SJSA1 (cell line): ENCODE measurements at regions not wholly inside any gene's neighbourhood (a gene's known extent, or its start where the extent isn't known, plus 50 kb on each side); places are given as distances from the start of the nearest gene placed in this dataset.

Source experiments
- DNase-seq, 2 experiments: peaks; one replicate each; pipeline ENCODE4 v3.0.0-alpha.2; 2015 to 2020; ENCODE audit warnings: low spot score in 2 of 2, low read depth in 1 of 2
- H3K27ac ChIP-seq: fragments of 250-450 bp; sonication (Bioruptor Pico); 2 replicates; pipeline ENCODE4 v1.5.1; 2020; ENCODE audit warnings: mild to moderate bottlenecking, moderate library complexity
- H3K27me3 ChIP-seq: fragments of 250-450 bp; sonication (Bioruptor Pico); replicated peaks from 2 replicates; pipeline ENCODE4 v1.5.1; 2020; ENCODE audit warnings: mild to moderate bottlenecking, moderate library complexity
- H3K36me3 ChIP-seq: fragments of 250-450 bp; sonication (Bioruptor Pico); 2 replicates; pipeline ENCODE4 v1.5.1; 2020; ENCODE audit warnings: mild to moderate bottlenecking
- H3K4me1 ChIP-seq: fragments of 250-450 bp; sonication (Bioruptor Pico); replicated peaks from 2 replicates; pipeline ENCODE4 v1.6.1; 2021; ENCODE audit warnings: mild to moderate bottlenecking
- H3K4me3 ChIP-seq: fragments of 250-450 bp; sonication (Bioruptor Pico); 2 replicates; pipeline ENCODE4 v1.5.1; 2020; ENCODE audit warnings: mild to moderate bottlenecking
- H3K9me3 ChIP-seq: fragments of 250-450 bp; sonication (Bioruptor Pico); replicated peaks from 2 replicates; pipeline ENCODE4 v1.5.1; 2020; ENCODE audit warnings: mild to moderate bottlenecking

DNA sequence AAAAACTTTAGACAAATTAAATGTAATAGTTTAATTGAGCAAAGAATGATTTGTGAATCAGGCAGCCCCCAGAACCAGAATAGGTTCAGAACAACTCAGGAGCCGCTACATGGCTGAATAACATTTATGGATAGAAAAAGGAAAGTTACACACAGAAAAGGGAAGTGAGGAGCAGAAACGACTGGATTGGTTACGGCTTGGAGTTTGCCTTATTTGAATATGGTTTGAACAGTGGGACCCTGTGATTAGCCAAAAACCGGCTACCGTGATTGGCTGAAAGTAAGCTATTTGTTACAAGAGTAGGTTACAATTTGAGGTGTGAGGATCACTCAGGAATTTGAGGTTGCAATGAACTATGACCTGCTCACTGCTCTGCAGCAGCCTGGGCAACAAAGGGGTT, 1139.8 kb downstream of the CDH11 start:
- Histone ChIP-seq H3K27ac (no peak overlapping the region), H3K4me1 (no peaks in the 10 kb centered on the region), H3K27me3 (no peaks in the 10 kb centered on the region), H3K4me3 (no peak overlapping the region), H3K36me3 (no peaks in the 10 kb centered on the region), H3K9me3 (no peaks in the 10 kb centered on the region)
- DNase-seq = no peak

DNA sequence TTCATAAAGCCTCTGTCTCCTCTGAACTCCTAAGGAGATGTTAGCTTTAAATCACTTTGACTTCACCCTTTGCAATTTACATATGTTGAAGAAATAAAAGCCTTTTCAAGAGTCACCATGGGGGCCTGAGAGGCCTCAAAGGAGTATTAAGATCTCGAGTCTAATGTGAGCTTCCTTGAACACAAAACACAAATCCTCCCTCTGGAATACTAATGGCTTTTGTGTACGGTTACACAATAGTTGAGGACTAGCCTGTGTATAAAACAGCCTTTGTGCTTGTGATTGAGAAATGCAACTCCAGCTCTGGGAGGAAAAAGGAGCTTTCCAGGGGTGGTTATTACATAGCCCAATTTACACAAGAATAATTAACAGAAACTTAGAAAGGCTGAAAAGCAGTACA, 1140.2 kb downstream of the CDH11 start:
- Histone ChIP-seq H3K27ac (no peak overlapping the region), H3K36me3 (no peaks in the 10 kb centered on the region), H3K27me3 (no peaks in the 10 kb centered on the region), H3K4me1 (no peaks in the 10 kb centered on the region), H3K4me3 (no peak overlapping the region), H3K9me3 (no peaks in the 10 kb centered on the region)
- no peak for DNase-seq

DNA sequence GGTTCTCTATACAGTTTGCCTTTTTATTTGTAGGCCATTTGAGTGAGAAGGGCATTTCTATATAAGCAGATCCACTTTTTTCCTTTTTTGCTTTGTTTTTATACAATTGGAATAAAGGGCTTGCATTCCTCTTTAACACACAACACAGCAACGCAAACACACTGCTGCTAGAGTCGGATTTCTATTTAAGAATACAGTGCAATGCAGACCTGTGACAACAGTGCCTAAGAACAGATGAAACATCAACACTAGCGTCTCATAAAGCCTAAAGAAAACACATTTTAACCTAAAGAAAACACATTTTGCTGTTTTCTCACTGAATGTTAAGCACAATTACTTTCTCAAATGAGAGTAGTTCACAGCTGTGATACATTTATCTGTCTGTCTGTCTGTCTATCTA, 1141.1 kb downstream of the CDH11 start:
- H3K4me1 ChIP-seq = no peaks in the 10 kb centered on the region

DNA sequence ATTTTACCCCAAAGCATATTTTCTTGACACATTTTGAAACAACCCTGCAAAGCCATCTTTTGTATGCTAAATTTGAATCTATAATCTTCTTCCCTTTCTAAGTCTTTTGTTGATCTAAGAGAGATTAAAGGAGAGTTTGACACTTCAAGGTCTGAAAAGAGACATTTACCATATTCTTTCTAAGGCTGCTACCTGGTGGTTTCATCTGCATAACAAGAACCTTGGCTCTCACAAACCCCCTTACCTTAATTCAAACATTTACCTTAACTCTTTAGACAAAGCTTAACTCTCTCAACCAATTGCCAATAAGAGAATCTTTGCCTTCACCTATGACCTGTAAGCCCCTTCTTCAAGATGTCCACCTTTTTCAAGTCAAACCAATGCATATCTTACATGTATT, 1143.6 kb downstream of the CDH11 start:
- no peak for DNase-seq
- H3K36me3 ChIP-seq = no peaks in the 10 kb centered on the region
- no peaks in the 10 kb centered on the region for H3K9me3 ChIP-seq
- H3K27ac ChIP-seq = no peak overlapping the region
- no peak overlapping the region for H3K4me3 ChIP-seq
- H3K4me1 ChIP-seq = no peaks in the 10 kb centered on the region
- no peaks in the 10 kb centered on the region for H3K27me3 ChIP-seq

More for the DNA sequence above, 1141.1 kb downstream of the CDH11 start:
- H3K27me3 ChIP-seq = no peaks in the 10 kb centered on the region
- no peak overlapping the region for H3K4me3 ChIP-seq
- DNase-seq = no peak
- no peaks in the 10 kb centered on the region for H3K9me3 ChIP-seq
- H3K27ac ChIP-seq = no peak overlapping the region
- H3K36me3 ChIP-seq = no peaks in the 10 kb centered on the region

DNA sequence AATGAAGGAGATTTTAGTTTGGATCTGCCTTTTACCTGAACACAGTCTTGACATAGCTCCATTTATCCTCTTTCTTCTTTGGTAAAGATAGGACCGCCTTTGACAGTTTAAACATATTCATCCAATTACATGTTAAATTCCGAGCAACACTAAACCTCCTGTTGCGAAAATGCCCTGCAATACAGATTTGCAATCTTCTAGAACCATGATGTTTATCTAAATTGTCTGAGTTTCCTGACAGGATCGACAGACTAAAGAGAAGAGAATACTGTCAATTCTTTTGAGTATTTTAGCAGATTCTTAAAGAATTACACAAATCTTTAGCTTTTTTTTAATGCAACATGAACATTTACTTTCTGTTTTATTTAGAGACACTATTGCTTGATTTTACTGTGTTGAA, 1145.5 kb downstream of the CDH11 start:
- Histone ChIP-seq H3K4me3 (no peak overlapping the region), H3K9me3 (no peaks in the 10 kb centered on the region), H3K4me1 (no peaks in the 10 kb centered on the region), H3K27ac (no peak overlapping the region), H3K27me3 (no peaks in the 10 kb centered on the region), H3K36me3 (no peaks in the 10 kb centered on the region)
- DNase-seq = no peak

DNA sequence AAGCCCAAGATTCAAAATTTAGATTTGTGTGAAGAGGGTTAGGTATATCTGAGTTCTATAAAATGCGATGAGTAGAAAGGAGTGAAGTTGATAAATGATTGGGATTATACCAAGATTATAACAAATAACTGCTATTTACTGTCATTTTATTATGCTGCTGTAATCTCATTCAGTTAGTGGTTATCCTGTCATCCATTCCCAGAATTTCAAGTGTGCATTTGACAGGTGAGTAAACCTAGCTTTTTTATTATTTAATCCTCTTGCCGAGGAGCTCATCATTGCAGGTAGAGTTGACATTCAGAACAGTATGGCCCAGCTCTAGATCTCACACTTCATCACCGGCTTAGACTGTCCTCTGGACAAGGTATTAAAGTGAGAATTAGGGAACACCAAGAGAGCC, 1146.2 kb downstream of the CDH11 start:
- Histone ChIP-seq H3K9me3 (no peaks in the 10 kb centered on the region), H3K36me3 (no peaks in the 10 kb centered on the region), H3K4me3 (no peak overlapping the region), H3K4me1 (no peaks in the 10 kb centered on the region), H3K27me3 (no peaks in the 10 kb centered on the region), H3K27ac (no peak overlapping the region)
- DNase-seq = no peak

DNA sequence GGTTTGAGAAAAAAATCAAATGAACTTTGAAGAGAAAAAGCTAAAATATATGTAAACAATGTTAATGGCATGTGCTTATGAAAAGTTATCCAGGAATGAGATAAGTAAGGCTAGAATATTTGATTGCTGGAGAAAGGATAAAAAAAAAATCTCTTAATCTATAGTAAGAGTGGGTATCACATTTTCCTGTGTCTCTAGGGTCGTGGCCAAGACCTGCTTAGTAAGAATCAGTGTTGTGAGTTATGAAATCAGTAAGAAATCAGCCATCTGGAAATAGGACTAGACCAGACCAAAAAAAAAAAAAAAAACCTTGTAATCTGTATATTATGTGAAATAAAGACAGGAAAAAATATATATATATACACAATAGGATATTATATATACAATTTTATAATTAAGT, 1153.9 kb downstream of the CDH11 start:
- no peak for DNase-seq
- H3K27ac ChIP-seq = no peak overlapping the region
- H3K9me3 ChIP-seq = no peaks in the 10 kb centered on the region
- H3K36me3 ChIP-seq = no peaks in the 10 kb centered on the region
- no peaks in the 10 kb centered on the region for H3K4me1 ChIP-seq
- no peak overlapping the region for H3K4me3 ChIP-seq
- H3K27me3 ChIP-seq = no peaks in the 10 kb centered on the region

DNA sequence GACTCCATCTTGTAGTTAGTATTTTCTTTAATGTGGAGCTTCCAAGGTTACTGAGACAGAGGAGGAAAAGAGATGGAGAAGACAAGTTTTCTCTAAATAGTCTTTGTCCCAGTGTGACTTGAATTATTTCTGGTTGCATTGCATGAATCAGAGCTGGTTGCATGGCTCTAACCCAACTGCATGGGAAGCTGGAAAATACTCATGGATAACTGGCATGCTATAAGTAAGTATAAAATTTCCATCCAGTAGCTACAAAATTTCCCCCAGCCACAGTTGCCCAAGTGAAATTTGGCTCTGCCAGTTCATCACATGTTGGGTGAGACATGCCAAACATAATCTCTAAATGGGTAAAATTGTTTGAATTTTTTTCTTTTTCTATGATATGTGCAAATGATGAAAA, 1161.5 kb downstream of the CDH11 start:
- DNase-seq = no peak
- Histone ChIP-seq H3K4me3 (no peak overlapping the region), H3K27me3 (no peaks in the 10 kb centered on the region), H3K4me1 (no peaks in the 10 kb centered on the region), H3K9me3 (peaks cover 3% of the 10 kb centered on the region; the same call in 1 of the 2 replicates), H3K36me3 (no peaks in the 10 kb centered on the region), H3K27ac (no peak overlapping the region)

DNA sequence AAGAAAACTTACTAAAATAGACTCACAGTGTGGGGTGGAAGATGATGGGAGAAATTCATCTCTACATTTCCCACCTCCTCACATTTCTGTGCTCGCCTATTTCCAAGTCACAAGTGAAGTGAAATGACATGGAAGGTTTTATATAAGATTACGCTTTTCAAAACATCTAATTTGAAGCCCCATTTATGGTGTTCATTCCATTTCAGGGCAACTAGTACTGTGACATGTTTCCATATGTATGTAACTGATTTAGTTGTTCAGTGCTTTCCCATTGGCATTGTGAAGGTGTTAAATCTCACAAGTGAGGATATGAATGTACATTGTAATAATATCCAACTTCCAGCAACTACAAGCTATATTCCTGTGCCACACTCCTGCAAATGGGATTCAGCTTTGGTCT, 1174.8 kb downstream of the CDH11 start:
- Histone ChIP-seq H3K4me1 (no peaks in the 10 kb centered on the region), H3K27me3 (no peaks in the 10 kb centered on the region), H3K27ac (no peak overlapping the region), H3K4me3 (no peak overlapping the region), H3K36me3 (no peaks in the 10 kb centered on the region), H3K9me3 (no peaks in the 10 kb centered on the region)
- DNase-seq = no peak

DNA sequence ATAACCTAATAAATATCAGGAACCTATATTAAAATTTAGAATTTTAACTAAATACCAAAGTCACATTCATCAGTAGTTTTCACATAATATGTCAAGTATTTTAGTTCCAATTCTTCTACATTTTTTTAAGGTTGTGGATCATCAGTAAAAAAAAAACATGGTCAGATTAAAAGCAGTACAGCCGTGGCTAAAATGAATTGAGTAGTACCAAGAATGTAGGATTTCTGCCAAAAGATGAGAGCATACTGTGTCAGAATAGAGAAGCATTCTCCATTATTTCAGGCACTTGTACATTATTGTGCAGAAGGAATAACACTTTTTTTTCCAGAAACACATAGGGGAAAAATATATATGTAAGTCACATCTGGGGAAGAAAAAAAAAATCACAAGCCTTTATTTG, 1176.1 kb downstream of the CDH11 start:
- no peaks in the 10 kb centered on the region for H3K4me1 ChIP-seq
- no peaks in the 10 kb centered on the region for H3K36me3 ChIP-seq
- no peak for DNase-seq
- no peak overlapping the region for H3K27ac ChIP-seq
- H3K27me3 ChIP-seq = no peaks in the 10 kb centered on the region
- H3K9me3 ChIP-seq = no peaks in the 10 kb centered on the region
- H3K4me3 ChIP-seq = no peak overlapping the region

DNA sequence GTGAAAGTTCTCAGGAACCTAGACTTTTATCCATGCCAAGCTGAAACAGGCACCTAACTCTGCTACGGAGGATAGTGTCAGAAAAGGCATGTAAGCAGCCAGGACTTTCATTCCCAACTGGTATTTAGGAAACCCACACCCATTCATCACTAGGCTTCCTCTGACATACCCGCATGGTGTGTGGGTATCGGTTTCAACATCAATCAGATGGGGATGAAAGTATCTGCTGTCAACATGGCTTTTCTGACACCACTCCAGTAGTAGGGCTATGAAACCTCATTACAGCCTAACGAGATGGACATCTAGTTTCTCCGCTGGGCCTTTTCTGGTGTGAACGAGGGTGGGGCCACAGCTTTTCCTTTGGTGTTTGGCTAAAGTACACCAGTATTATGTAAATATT, 1178.3 kb downstream of the CDH11 start:
- no peaks in the 10 kb centered on the region for H3K9me3 ChIP-seq
- H3K4me3 ChIP-seq = no peak overlapping the region
- H3K4me1 ChIP-seq = no peaks in the 10 kb centered on the region
- no peaks in the 10 kb centered on the region for H3K36me3 ChIP-seq
- no peaks in the 10 kb centered on the region for H3K27me3 ChIP-seq
- no peak overlapping the region for H3K27ac ChIP-seq
- no peak for DNase-seq

DNA sequence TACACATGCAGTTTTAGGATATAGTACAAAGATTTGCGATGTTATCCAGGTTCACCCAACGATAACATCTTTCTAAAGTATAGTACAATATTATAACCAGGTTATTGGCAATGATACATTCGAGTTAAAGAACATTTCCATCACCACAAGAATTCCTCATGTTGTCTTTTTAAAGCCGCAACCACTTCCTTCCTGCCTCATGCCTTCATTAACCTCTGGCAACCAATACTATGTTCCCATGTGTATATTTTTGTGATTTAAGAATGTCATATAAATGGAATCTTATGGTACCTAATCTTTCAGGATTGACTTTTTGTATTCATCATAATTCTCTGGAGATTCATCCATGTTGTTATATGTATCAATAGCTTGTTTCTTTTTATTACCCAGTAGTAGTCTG, 1183.2 kb downstream of the CDH11 start:
- Histone ChIP-seq H3K4me3 (no peak overlapping the region), H3K9me3 (no peaks in the 10 kb centered on the region), H3K36me3 (no peaks in the 10 kb centered on the region), H3K27ac (no peak overlapping the region), H3K27me3 (no peaks in the 10 kb centered on the region), H3K4me1 (no peaks in the 10 kb centered on the region)
- DNase-seq = no peak

DNA sequence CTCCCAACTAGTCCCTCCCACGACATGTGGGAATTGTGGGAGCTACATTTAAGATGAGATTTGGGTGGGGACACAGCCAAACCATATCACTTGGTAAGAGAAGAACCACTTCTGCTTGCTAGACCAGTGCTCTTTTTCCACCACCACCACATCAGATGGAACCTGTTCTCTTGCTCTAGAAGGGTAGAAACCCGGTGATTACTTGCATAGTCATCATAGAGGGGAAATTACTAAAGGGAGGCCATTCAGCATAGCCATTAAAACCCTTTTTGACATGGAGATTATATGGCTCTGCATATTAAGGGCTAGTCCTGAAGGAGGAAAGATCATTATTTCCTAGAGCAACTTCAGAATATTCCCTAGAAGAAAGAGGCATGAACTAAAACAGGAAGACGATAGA, 1188.0 kb downstream of the CDH11 start:
- Histone ChIP-seq H3K9me3 (no peaks in the 10 kb centered on the region), H3K4me3 (no peak overlapping the region), H3K27me3 (no peaks in the 10 kb centered on the region), H3K36me3 (no peaks in the 10 kb centered on the region), H3K4me1 (no peaks in the 10 kb centered on the region), H3K27ac (no peak overlapping the region)
- DNase-seq = no peak

DNA sequence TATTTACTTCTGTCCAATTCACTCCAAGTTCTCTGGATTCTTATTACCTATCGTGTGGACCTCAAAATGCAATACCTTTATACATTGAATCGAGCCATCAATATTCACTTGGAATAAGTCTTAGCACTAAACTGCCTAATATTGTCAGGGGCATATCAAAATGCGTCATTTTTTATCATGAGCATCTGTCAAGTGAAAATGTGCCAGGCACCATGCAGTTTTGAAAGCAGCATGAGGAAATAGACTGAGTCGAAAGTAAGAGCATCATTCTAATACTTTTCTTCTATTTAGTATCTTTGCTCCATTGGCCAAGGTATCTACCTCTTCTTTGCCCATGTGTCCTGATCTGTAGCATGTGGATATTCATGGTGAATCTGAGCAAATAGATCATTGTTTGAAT, 1193.4 kb downstream of the CDH11 start:
- Histone ChIP-seq H3K9me3 (no peaks in the 10 kb centered on the region), H3K27me3 (no peaks in the 10 kb centered on the region), H3K27ac (no peak overlapping the region), H3K4me1 (no peaks in the 10 kb centered on the region), H3K4me3 (no peak overlapping the region), H3K36me3 (no peaks in the 10 kb centered on the region)
- no peak for DNase-seq

DNA sequence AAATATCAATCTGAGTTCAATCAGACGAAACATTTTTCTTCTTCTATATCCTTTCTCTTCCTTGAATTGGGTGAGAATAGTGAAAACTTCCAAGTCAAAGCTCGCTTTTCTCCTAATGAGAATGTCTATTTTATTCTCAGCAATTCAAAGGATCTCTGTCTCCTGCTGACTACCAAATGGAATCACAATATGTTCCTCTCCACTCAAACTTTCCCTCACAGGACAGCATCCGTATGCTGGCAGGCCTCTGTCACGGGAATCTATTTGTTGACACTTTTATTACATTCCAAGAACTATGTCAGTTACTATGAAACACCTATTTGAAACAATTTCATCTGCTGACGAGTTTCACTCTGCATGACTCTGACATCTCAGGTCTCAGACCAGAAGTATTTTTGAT, 1196.6 kb downstream of the CDH11 start:
- Histone ChIP-seq H3K36me3 (no peaks in the 10 kb centered on the region), H3K9me3 (no peaks in the 10 kb centered on the region), H3K27me3 (no peaks in the 10 kb centered on the region), H3K27ac (no peak overlapping the region), H3K4me1 (no peaks in the 10 kb centered on the region), H3K4me3 (no peak overlapping the region)
- DNase-seq = no peak
